MV-4-11 (cell line): ENCODE measurements at regions not wholly inside any gene's neighbourhood (a gene's known extent, or its start where the extent isn't known, plus 50 kb on each side); places are given as distances from the start of the nearest gene placed in this dataset.
"Not testable (repeated sequence)": the region's sequence is repeated elsewhere in the genome, so short reads cannot be mapped to it uniquely, and the experiment has no call there.

Experiments used
- DNase-seq: peaks from one replicate; lab custom pipeline; 2025; lab: John Stamatoyannopoulos, UW

GRCh38 chr5:179407191-179408175, 62.2 kb upstream of the ADAMTS2 start:
- DNase-seq = no peak

GRCh38 chr5:179406031-179406961, 61.0 kb upstream of the ADAMTS2 start:
- no peak for DNase-seq

GRCh38 chr5:179405426-179406030, 60.3 kb upstream of the ADAMTS2 start:
- DNase-seq = no peak

- DNase-seq = no peak
Observed at GRCh38 chr5:179405054-179405416, 59.8 kb upstream of the ADAMTS2 start.

GRCh38 chr5:179404321-179405053, 59.2 kb upstream of the ADAMTS2 start:
- DNase-seq = no peak

- DNase-seq = no peak
Observed at GRCh38 chr5:179403426-179404147, 58.3 kb upstream of the ADAMTS2 start.

- not testable (repeated sequence) for DNase-seq
Observed at GRCh38 chr5:179400435-179400834, 55.2 kb upstream of the ADAMTS2 start.

- DNase-seq = no peak
Observed at GRCh38 chr5:179400020-179400419, 54.8 kb upstream of the ADAMTS2 start.

GRCh38 chr5:179399327-179399726, 54.1 kb upstream of the ADAMTS2 start:
- DNase-seq = not testable (repeated sequence)

- DNase-seq = peak; percentile 70
Observed at GRCh38 chr5:179397516-179397915, 52.3 kb upstream of the ADAMTS2 start.
